ENCODE measurements at regions not wholly inside any gene's neighbourhood (a gene's known extent, or its start where the extent isn't known, plus 50 kb on each side); places are given as distances from the start of the nearest gene placed in this dataset.

GRCh38 chr20:48181261-48181935 lies 396.1 kb upstream of the SULF2 start:
- no peaks in the 10 kb centered on the region for H3K36me3 ChIP-seq
- no peak overlapping the region for H3K4me3 ChIP-seq
- no peak for TF ChIP-seq CTCF (IDR thresholded peaks at IDR 0.05)
- no peak for DNase-seq (ENCODE audit: low spot score in 2 of 2)
- H3K4me1 ChIP-seq: no peaks in the 10 kb centered on the region
- H3K27me3 ChIP-seq: no peaks in the 10 kb centered on the region
- H3K27ac ChIP-seq: no peak overlapping the region
- intact Hi-C loops (cut with DNase I): no loop called here
- H3K9me3 ChIP-seq: no peaks in the 10 kb centered on the region

- no peak for TF ChIP-seq CTCF (IDR thresholded peaks at IDR 0.05)
- Histone ChIP-seq H3K9me3 (no peaks in the 10 kb centered on the region), H3K36me3 (no peaks in the 10 kb centered on the region), H3K27me3 (no peaks in the 10 kb centered on the region), H3K4me3 (no peak overlapping the region), H3K4me1 (no peaks in the 10 kb centered on the region), H3K27ac (no peak overlapping the region)
- no peak for DNase-seq (ENCODE audit: low spot score in 2 of 2)
- intact Hi-C loops (cut with DNase I): no loop called here
These were observed 395.3 kb upstream of the SULF2 start for GRCh38 chr20:48180618-48181017.

GRCh38 chr20:48180024-48180423 lies 394.7 kb upstream of the SULF2 start:
- H3K27me3 ChIP-seq: no peaks in the 10 kb centered on the region
- H3K4me1 ChIP-seq: no peaks in the 10 kb centered on the region
- DNase-seq (ENCODE audit: low spot score in 2 of 2): no peak
- no peak overlapping the region for H3K27ac ChIP-seq
- no peaks in the 10 kb centered on the region for H3K36me3 ChIP-seq
- no peak for TF ChIP-seq CTCF (IDR thresholded peaks at IDR 0.05)
- no peak overlapping the region for H3K4me3 ChIP-seq
- intact Hi-C loops (cut with DNase I): no loop called here
- no peaks in the 10 kb centered on the region for H3K9me3 ChIP-seq

- no peak for DNase-seq (ENCODE audit: low spot score in 2 of 2)
- Histone ChIP-seq H3K36me3 (no peaks in the 10 kb centered on the region), H3K27me3 (no peaks in the 10 kb centered on the region), H3K9me3 (no peaks in the 10 kb centered on the region), H3K4me1 (no peaks in the 10 kb centered on the region), H3K4me3 (no peak overlapping the region), H3K27ac (no peak overlapping the region)
- TF ChIP-seq CTCF (IDR thresholded peaks at IDR 0.05): no peak
- intact Hi-C loops (cut with DNase I): no loop called here
These were observed 393.4 kb upstream of the SULF2 start for GRCh38 chr20:48178633-48179032.

GRCh38 chr20:48177058-48177457 lies 391.8 kb upstream of the SULF2 start:
- H3K36me3 ChIP-seq: no peaks in the 10 kb centered on the region
- no peaks in the 10 kb centered on the region for H3K4me1 ChIP-seq
- intact Hi-C loops (cut with DNase I): no loop called here
- H3K27ac ChIP-seq: no peak overlapping the region
- no peaks in the 10 kb centered on the region for H3K27me3 ChIP-seq
- TF ChIP-seq CTCF (IDR thresholded peaks at IDR 0.05): no peak
- no peak overlapping the region for H3K4me3 ChIP-seq
- no peak for DNase-seq (ENCODE audit: low spot score in 2 of 2)
- peaks cover 0 to 6% of the 10 kb centered on the region in 2 donors for H3K9me3 ChIP-seq

GRCh38 chr20:48176139-48176538 lies 390.9 kb upstream of the SULF2 start:
- no peak for TF ChIP-seq CTCF (IDR thresholded peaks at IDR 0.05)
- peaks cover 0 to 6% of the 10 kb centered on the region in 2 donors for H3K9me3 ChIP-seq
- intact Hi-C loops (cut with DNase I): no loop called here
- no peak overlapping the region for H3K4me3 ChIP-seq
- no peaks in the 10 kb centered on the region for H3K36me3 ChIP-seq
- no peaks in the 10 kb centered on the region for H3K27me3 ChIP-seq
- no peak overlapping the region for H3K27ac ChIP-seq
- H3K4me1 ChIP-seq: no peaks in the 10 kb centered on the region
- no peak for DNase-seq (ENCODE audit: low spot score in 2 of 2)

Measured in ascending aorta (tissue), 2 donors.